Right lobe of liver (tissue), 6 donors: ENCODE measurements at regions not wholly inside any gene's neighbourhood (a gene's known extent, or its start where the extent isn't known, plus 50 kb on each side); places are given as distances from the start of the nearest gene placed in this dataset.
"Not testable (repeated sequence)": the region's sequence is repeated elsewhere in the genome, so short reads cannot be mapped to it uniquely, and the experiment has no call there.

Source experiments
- ATAC-seq, 4 donors: fragments of 200-7000 bp; cut with Tn5 transposase; one replicate each; pipeline ENCODE4 v1.9.1; 2020; ENCODE audit warnings: mild to moderate bottlenecking in 4 of 4, moderate library complexity in 4 of 4
- DNase-seq, 3 donors: peaks; one replicate each; pipeline ENCODE4 v3.0.0-alpha.2; 2020
- H3K27ac ChIP-seq, 3 donors: fragments of 200-600 bp; one replicate each; pipeline ENCODE4 v1.8.0; 2022
- H3K27me3 ChIP-seq, 2 donors: fragments of 200-600 bp; one replicate each; pipeline ENCODE4 v1.8.0; 2022
- H3K36me3 ChIP-seq, 4 donors: fragments of 200-600 bp; sonication (generic) in 1 of 4; one replicate each; pipeline versions ENCODE4 v1.5.1 to v1.8.0; 2017 to 2022; ENCODE audit warnings: control low read depth in 1 of 4
- H3K4me1 ChIP-seq, 4 donors: fragments of 200-600 bp; sonication (generic) in 1 of 4; one replicate each; pipeline versions ENCODE4 v1.5.1 to v1.8.0; 2017 to 2022; ENCODE audit warnings: control low read depth in 1 of 4
- H3K4me3 ChIP-seq, 3 donors: fragments of 200-600 bp; one replicate each; pipeline ENCODE4 v1.8.0; 2022
- H3K9me3 ChIP-seq, 4 donors: fragments of 200-600 bp; sonication (generic) in 1 of 4; one replicate each; pipeline versions ENCODE4 v1.5.1 to v1.8.0; 2017 to 2022; ENCODE audit warnings: control low read depth in 1 of 4
- POLR2A ChIP-seq: fragments of 450-650 bp; IDR thresholded peaks from one replicate; pipeline ENCODE4 v1.6.1; 2017; ENCODE audit warnings: antibody characterized with exemption, mild to moderate bottlenecking
- WGBS: methylation state at CpG from one replicate; pipeline ENCODE4 v1.1.6; 2018; ENCODE audit warnings: low coverage, low lambda C conversion rate; ENCODE audit not compliant: insufficient coverage; ENCODE audit errors: missing lambda C conversion rate; 5-methylcytosine and 5-hydroxymethylcytosine counted together
- intact Hi-C, 2 donors: fragments of 100-400 bp; cut with DNase I; formaldehyde crosslinking; loops; one replicate each; pipeline versions ENCODE4 v1.11.2 to v1.14.1; 2022
- TF ChIP-seq, protein P1 (sequence below), 4 donors: fragments of 200-600 bp in 3 of 4; fragments of 450-650 bp in 1 of 4; IDR thresholded peaks; one replicate each; pipeline versions ENCODE4 v1.5.1 to v1.8.0; 2016 to 2022; ENCODE audit warnings: antibody characterized with exemption in 4 of 4, mild to moderate bottlenecking in 2 of 4
- donor health status: DM: no; HTN: yes; CAD: no.
- donor health status: DM: no; HTN: no; CAD: no.
- donor health status: DM: no; HTN: no; CAD: no.
- donor health status: DM: no; HTN: yes; CAD: no.
- donor health status: DM: no; HTN: yes; CAD: no.

DNA sequence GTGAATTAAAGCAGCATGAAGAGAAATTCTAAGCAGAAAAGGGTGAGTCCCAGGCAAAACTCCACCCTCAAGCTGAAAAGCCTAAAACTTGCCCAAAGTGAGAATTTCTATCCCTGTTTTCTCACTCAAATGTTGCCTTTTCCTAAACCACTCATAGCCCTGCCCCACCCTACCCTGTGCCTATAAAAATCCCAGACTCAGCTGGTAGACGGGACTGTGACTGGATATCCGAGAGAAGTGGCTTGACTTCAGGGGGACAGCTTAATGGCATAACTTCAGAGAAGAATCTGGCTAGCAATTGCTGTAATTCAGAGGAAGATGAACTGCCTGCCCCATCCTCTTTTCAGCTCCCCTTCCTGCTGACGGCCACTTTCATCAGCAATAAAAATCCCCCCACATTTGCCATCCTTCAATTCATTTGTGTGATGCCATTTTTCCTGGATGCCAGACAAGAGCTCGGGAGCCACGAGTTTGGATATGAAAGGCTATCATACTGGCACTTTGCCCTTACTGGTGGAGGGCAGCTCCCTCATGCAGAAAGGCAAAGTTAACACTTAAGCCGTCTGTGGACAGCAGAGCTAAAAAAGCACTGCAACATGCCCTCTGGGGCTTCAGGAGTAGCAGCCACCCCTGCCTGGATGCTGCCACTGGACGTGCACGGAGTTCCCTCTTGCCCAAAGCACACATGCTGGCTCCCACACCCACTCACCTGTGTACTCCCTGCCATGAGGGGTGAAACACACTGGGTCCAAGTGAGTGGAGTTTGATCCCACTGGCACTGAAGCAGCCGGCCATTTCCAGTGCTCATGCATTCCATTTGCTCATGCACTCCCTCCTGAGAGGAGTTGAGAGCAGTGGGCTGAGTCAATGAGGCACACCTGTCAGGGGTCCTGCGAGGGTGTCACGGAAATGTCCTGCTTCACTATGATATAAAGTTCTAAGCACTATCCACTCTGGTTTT lies 670.6 kb downstream of the PLOD2 start:
- WGBS = 67% methylated on average over 7 of the region's 11 CpGs
- no peak for ATAC-seq
- intact Hi-C loops = no loop called here

DNA sequence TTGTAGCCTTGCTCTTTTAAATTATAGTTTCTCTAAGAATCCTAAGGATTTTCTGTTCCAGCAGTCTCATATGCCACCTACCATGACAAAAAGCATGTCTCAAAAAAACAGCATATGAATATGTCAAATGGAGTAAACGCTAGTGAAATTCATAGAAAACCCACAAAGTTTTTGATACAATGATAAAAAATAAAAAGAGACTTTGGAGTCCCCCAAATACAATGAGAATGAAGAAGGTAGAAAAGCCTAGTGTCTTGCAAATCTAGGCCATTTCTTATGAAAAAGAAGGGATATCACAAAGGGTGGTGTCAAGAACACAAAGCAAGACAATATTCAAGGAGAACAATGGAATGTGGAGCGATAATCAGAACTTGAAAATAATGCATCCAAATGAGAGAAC lies 668.5 kb downstream of the PLOD2 start:
- no peak overlapping the region for H3K27ac ChIP-seq
- no peaks in the 10 kb centered on the region for H3K27me3 ChIP-seq
- no peaks in the 10 kb centered on the region for H3K9me3 ChIP-seq
- H3K4me3 ChIP-seq = no peak overlapping the region
- TF ChIP-seq POLR2A = no peak
- TF ChIP-seq, protein P1, sequence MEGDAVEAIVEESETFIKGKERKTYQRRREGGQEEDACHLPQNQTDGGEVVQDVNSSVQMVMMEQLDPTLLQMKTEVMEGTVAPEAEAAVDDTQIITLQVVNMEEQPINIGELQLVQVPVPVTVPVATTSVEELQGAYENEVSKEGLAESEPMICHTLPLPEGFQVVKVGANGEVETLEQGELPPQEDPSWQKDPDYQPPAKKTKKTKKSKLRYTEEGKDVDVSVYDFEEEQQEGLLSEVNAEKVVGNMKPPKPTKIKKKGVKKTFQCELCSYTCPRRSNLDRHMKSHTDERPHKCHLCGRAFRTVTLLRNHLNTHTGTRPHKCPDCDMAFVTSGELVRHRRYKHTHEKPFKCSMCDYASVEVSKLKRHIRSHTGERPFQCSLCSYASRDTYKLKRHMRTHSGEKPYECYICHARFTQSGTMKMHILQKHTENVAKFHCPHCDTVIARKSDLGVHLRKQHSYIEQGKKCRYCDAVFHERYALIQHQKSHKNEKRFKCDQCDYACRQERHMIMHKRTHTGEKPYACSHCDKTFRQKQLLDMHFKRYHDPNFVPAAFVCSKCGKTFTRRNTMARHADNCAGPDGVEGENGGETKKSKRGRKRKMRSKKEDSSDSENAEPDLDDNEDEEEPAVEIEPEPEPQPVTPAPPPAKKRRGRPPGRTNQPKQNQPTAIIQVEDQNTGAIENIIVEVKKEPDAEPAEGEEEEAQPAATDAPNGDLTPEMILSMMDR (IDR thresholded peaks at IDR 0.05) = no peak
- no peaks in the 10 kb centered on the region for H3K36me3 ChIP-seq
- intact Hi-C loops = no loop called here
- no peak for ATAC-seq
- H3K4me1 ChIP-seq = no peaks in the 10 kb centered on the region
- WGBS = 82% methylated on average over 2 of the region's 2 CpGs
- DNase-seq = no peak

More for the DNA sequence above, 670.6 kb downstream of the PLOD2 start:
- no peaks in the 10 kb centered on the region for H3K27me3 ChIP-seq
- no peak for DNase-seq
- H3K36me3 ChIP-seq = no peaks in the 10 kb centered on the region
- no peaks in the 10 kb centered on the region for H3K4me1 ChIP-seq
- no peaks in the 10 kb centered on the region for H3K9me3 ChIP-seq
- H3K27ac ChIP-seq = no peak overlapping the region
- H3K4me3 ChIP-seq = no peak overlapping the region
- TF ChIP-seq, protein P1 (IDR thresholded peaks at IDR 0.05) = no peak
- no peak for TF ChIP-seq POLR2A

DNA sequence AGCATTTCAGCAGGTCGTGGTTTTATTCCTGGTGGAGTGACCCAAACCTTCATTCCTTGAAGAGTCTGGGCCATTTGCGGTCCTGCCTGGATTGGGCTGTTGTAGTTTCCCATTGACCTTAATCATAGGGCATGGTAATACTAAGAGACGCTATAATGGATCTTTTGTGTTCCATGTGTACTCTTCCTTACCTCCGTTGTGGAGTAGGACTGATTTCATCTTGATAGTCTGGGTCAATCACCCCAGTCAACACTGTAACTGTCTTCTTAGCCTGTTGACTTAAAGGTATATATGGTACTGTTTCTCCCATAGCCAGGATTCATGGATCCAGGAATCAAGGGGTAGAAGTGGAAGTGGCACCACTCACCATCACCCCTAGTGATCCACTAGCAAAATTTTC lies 643.6 kb downstream of the PLOD2 start:
- DNase-seq, ATAC-seq, intact Hi-C loops, H3K9me3 ChIP-seq, H3K4me1 ChIP-seq, H3K4me3 ChIP-seq, H3K27ac ChIP-seq, H3K27me3 ChIP-seq, H3K36me3 ChIP-seq: not testable (repeated sequence)
- WGBS = 78% methylated on average over 4 of the region's 4 CpGs

DNA sequence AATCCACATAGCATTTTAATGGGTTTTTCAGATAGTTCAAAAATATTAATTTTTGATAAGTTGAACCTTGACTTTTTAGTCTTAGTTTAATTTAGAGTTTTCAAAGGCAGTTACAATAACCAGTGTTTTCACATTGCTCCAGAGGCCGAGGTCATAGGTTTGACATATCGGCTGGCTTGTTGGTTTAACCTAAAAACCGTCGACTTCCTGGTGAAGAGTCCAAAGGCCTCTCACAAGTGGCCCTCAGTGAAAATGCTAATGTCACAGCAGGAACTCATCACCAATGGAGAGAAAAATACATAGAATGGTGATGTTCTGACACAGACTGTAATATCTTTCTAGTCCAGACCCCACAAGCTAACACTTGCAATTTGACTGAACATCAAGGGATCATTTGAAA lies 642.3 kb downstream of the PLOD2 start:
- peak; percentile 99 to 100 (median 99) for ATAC-seq
- Histone ChIP-seq H3K27ac (peak overlapping the region in 2 of 3 donors; percentile 10 to 49), H3K9me3 (no peaks in the 10 kb centered on the region), H3K4me3 (no peak overlapping the region), H3K36me3 (no peaks in the 10 kb centered on the region), H3K4me1 (peaks cover 0 to 10% (median 0%) of the 10 kb centered on the region in 4 donors), H3K27me3 (no peaks in the 10 kb centered on the region)
- 13% methylated on average over 4 of the region's 4 CpGs for WGBS
- TF ChIP-seq, protein P1 (IDR thresholded peaks at IDR 0.05) = no peak
- TF ChIP-seq POLR2A = no peak
- intact Hi-C loops = no loop called here
- peak in 2 of 3 donors; percentile 26 to 71 for DNase-seq

DNA sequence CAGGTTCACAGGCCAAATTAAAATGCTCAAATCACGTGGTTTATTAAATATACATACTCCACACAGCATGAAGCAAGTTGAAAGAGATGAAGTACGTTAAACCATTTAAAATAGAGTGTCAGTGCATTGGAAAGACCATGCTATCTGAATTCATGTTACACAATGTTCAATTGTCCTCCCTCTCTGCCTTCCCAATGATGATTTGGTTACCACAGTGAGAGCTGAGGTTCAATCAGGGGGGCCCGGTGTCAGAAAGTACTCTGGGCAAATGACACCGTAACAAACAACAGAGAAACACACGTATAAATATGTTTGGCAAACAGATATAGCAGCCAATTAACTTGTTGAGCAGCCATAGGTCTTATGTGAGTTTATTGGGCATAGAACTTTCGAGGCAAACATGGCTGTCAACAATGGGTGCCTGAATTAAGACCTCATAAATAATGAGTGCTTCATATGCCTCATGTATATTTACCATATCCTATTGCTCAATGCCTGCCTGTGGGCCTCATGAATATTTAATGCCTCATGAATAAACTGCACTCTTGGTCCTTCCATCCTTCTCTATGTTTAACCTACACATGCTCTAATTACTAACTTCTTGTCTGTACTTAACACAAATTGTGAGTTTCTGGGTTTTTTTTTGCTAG lies 641.5 kb downstream of the PLOD2 start:
- Histone ChIP-seq H3K36me3 (no peaks in the 10 kb centered on the region), H3K27ac (peak overlapping the region in 1 of 3 donors; percentile 10), H3K27me3 (no peaks in the 10 kb centered on the region), H3K4me3 (no peak overlapping the region), H3K9me3 (no peaks in the 10 kb centered on the region), H3K4me1 (peaks cover 0 to 10% (median 0%) of the 10 kb centered on the region in 4 donors)
- ATAC-seq (no peak), DNase-seq (no peak)
- intact Hi-C loops = no loop called here
- TF ChIP-seq, protein P1 (IDR thresholded peaks at IDR 0.05) = no peak
- TF ChIP-seq POLR2A = no peak
- 48% methylated on average over 6 of the region's 6 CpGs for WGBS
